ENCODE measurements at regions not wholly inside any gene's neighbourhood (a gene's known extent, or its start where the extent isn't known, plus 50 kb on each side); places are given as distances from the start of the nearest gene placed in this dataset.

DNA sequence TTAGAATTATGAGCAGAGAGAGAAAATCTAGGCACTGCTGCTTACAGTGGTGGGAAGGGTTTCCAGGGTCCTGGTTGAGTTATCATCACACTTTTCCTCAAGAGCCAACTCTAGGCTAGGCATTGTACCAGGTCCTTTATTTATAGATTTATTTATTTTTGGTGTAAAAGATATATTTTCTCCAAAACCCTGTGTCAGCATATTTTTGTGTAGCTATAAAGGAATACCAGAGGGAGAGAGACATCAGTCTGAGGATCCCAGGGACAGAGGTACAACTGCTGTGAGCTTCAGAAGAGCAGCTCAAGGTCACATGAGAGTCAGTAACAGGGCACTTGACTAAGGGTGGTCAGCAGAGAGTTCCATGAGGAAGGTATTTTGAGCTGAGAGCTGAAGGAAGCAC is 159.7 kb downstream of the SLC35B3 start:
- DNase-seq = no peak

DNA sequence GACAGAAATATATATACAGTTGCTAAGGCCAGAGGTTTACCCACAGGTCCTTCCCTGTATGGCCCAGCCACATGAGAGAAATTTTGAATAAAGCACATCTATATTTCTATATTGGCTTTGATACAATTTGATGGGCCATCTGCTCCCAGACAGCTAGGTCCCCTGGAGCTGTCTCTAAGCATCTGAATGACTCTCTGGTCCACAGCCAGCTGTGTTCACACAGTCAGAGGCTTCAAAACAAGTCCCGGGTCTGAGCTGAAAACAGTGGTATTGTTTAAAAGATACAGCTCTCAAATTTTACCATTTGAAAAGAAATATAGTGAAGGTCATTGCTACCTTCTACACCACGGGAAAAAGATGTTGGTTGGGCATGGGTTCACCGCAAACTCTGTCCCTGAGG is 161.1 kb downstream of the SLC35B3 start:
- no peak for DNase-seq

GRCh38 chr6:8269872-8270454 is 165.4 kb downstream of the SLC35B3 start:
- no peak for DNase-seq

GRCh38 chr6:8269094-8269493 is 166.3 kb downstream of the SLC35B3 start:
- no peak for DNase-seq

- DNase-seq = no peak
Measured at GRCh38 chr6:8268606-8269005, 166.3 kb upstream of the EEF1E1 start.

- DNase-seq = no peak
Measured at GRCh38 chr6:8268156-8268555, 165.8 kb upstream of the EEF1E1 start.

DNA sequence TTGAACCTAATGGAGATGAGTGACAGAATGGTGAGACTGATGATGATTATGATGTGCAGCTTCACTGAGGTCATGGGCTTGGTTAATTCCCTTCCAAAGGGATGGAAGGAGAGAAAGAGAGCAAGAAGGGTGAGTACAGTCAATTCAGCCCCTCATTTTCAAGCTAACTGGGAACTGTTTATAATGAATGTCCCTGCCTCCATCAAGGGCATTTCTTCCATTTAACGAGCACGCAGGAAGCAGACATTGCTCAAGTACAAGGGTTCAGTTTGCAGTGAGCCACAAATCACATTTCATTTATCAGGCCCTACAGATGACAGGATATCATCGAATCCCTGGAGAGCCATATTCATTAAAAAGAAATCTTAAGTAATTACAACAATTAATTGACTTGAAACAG is 158.3 kb upstream of the EEF1E1 start:
- no peak for DNase-seq

DNA sequence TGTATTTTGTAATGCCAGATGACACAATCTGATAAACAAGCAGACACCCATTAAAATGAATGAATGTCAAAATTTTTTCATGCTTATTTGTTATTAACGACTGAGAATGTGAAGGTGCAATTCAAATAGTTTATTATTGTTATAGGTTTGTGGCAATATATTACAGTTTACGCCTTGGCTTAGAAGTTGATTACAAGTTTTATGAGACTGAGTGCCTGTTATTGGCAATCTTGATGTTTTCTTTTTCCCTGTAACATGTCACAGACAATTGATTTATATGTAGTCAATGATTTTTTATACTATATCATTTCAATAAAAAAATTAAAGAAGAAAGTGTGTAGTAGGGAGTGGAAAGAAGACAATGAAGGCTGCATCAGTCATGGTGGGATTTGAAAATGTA is 144.1 kb upstream of the EEF1E1 start:
- no peak for DNase-seq

DNA sequence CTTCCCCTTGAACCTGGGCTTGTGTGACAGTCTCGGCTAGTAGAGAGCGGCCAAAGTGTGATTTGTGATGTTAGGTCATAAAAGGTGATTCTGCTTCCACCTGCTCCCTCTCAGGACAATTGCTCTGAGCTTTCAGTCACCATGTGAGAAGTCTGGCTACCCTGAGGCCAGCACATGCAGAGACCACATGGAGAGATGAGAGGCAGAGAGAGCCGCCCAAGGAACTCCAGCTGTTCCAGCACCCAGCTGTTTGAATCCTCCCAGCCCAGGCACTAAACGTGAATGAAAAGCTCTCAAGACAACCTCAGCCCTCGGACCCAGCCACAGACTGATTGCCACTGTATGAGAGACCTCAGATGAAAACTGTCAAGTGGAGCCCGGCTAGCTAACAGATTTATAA is 143.4 kb upstream of the EEF1E1 start:
- DNase-seq = no peak

- DNase-seq = no peak
Measured at GRCh38 chr6:8243475-8243874, 141.1 kb upstream of the EEF1E1 start.

- DNase-seq = no peak
Measured at GRCh38 chr6:8242885-8243284, 140.5 kb upstream of the EEF1E1 start.

- DNase-seq = no peak
Measured at GRCh38 chr6:8240301-8240700, 138.0 kb upstream of the EEF1E1 start.

- no peak for DNase-seq
Measured at GRCh38 chr6:8238773-8239683, 136.7 kb upstream of the EEF1E1 start.

DNA sequence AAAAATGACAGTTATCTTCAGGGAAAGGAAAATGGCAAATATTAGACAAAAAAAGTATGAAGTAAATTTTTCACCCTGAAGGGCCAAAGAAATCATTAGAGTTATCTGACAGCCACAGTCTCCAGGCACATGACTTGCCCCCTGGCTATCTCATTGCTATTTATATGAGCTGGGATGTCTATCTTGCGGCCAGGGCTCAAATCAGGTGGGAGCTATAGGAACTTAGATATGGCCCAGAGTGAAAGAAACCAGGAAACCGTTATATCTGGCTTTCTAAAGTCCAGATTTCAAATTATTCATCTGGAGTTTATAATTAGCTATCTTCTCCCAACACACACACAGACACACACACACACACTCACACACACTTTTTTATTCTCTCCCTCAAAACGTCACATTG is 135.3 kb upstream of the EEF1E1 start:
- DNase-seq = no peak

- DNase-seq = no peak
Measured at GRCh38 chr6:8236956-8237355, 134.6 kb upstream of the EEF1E1 start.

- no peak for DNase-seq
Measured at GRCh38 chr6:8234321-8234720, 132.0 kb upstream of the EEF1E1 start.

GRCh38 chr6:8231956-8232355 is 129.6 kb upstream of the EEF1E1 start:
- no peak for DNase-seq

DNA sequence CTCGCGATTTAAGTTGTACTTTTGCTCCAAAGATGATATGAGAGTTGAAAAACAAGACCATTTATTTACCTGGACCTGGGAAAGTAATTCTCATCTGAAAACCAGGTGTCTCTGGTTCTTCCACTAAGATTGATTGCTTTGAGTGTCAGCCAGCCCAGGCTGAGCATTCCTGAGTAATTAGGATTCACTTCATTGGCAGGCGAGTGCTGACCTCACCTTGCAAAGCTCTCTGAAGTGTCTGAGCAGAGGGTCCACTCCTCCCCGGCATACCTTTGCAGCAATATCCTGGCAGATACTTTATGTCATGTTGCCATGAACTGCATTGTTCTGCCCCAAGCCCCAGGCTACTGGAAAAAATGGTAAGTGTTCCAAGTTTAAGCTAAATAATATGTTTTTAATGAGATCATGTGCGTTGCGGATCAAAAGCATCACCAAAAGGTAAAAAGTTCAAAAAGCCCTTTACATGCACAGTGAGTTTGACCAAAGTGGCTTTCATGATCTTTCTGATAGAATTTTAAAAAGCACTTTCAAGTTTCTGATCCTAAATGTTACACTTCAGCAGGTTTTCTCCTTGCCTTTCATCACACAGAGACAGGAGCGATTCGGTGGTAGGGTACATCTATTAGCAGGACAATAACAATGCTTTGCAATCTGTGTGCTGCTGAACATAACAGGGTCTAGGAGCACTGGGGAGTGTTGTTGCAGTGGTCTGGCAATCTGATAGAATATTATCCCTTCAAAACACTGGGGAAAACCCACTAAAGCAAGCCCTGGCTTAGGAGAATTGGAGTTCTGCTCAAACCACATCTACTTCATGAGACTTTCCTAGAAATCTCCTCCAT is 127.8 kb upstream of the EEF1E1 start:
- DNase-seq = no peak

GRCh38 chr6:8225113-8225512 is 122.8 kb upstream of the EEF1E1 start:
- DNase-seq = no peak

- no peak for DNase-seq
Measured at GRCh38 chr6:8223678-8224077, 121.3 kb upstream of the EEF1E1 start.

GRCh38 chr6:8219352-8219943 is 117.1 kb upstream of the EEF1E1 start:
- peak; percentile 42 for DNase-seq

DNA sequence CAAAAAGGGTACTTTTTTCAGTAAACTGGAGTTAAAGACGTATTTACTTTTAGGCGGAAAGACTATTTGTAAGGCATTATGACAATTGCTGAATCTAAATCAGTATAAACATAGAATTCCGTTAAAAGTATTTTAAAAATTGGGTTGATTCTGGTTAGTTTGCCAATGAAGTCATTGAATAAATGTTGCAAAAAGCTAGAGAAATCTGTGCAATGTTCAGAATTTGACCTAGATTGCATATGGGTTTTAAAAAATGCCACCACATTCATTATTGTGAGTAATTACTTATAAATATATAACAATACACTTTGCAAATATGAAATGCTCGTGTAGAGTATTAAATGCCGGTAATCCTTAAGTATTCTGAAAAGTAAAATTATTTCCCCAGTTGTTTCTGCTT is 116.5 kb upstream of the EEF1E1 start:
- DNase-seq = no peak

- no peak for DNase-seq
Measured at GRCh38 chr6:8215631-8216030, 113.3 kb upstream of the EEF1E1 start.

Data from NCI-H2171 treated with DMSO at 0.1 percent for 48 hours (cell line).